ENCODE measurements at regions not wholly inside any gene's neighbourhood (a gene's known extent, or its start where the extent isn't known, plus 50 kb on each side); places are given as distances from the start of the nearest gene placed in this dataset.

GRCh38 chr4:23225564-23225963 is 532.8 kb downstream of the GBA3 start:
- TF ChIP-seq MXI1 (IDR thresholded peaks at IDR 0.05; ENCODE audit: borderline replicate concordance, low read depth, low read length): no peak
- no peak for TF ChIP-seq CTCF (conservative IDR thresholded peaks at IDR 0.05; ENCODE audit: low read depth, low read length)
- TF ChIP-seq POLR2A (IDR thresholded peaks at IDR 0.05; ENCODE audit: low read depth, low read length): no peak
- TF ChIP-seq CHD1 (IDR thresholded peaks at IDR 0.05; ENCODE audit: low read depth, low read length): no peak
- no peak for TF ChIP-seq NFE2L2 (IDR thresholded peaks at IDR 0.05; ENCODE audit: low read depth, low read length)
- TF ChIP-seq MAFK (IDR thresholded peaks at IDR 0.05; ENCODE audit: low read depth, low read length): no peak
- TF ChIP-seq CEBPB (IDR thresholded peaks at IDR 0.05; ENCODE audit: low read depth, low read length): no peak
- no peak for TF ChIP-seq RFX5 (IDR thresholded peaks at IDR 0.05; ENCODE audit: low read depth, low read length)
